Stimulated activated CD8-positive, alpha-beta memory T cell treated with anti-CD3 and anti-CD28 coated beads, Interleukin-15, amount 100 ng/mL, for 48 hours (primary cell): ENCODE measurements at regions not wholly inside any gene's neighbourhood (a gene's known extent, or its start where the extent isn't known, plus 50 kb on each side); places are given as distances from the start of the nearest gene placed in this dataset.

Experiments
- DNase-seq, 2 donors: peaks; one replicate each; pipeline ENCODE4 v3.0.0-alpha.2; 2020; ENCODE audit warnings: low read depth in 2 of 2

GRCh38 chr5:165184183-165184582 lies 1678.8 kb downstream of the MAT2B start:
- no peak for DNase-seq

DNA sequence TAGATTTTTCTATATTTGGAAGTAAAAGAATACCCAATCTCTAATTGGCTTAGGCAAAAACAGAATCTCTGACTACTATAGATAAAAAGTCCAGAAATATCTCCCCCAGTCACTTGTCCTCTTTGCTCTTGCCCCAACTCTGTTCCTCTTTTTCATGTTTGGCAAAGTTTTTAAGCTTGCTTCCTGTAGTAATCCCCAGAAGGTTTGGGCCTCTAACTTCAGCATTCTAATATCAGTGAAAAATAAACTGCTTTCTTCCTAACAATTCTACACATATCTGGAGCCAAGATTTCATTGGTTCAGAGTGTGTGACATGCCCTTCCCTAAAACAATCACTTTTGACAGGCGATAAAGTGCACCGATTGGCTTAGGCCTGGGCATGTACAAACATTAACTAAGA lies 1680.3 kb downstream of the MAT2B start:
- no peak for DNase-seq

DNA sequence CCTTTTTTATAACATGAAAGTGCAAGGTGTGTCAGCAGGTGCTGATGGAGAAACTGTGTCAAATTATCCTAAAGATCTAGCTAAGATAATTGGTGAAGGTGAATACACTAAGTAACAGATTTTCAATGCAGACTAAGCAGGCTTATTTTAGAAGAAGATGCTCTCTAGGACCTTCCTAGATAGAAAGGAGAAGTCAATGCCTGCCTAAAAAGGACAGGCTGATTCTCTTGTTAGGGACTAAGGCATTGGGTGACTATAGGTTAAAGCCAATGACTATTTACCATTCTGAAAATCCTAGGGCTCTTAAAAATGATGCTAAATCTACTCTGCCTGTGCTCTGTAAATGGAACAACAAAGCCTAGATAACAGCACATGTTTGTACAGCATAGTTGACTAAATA lies 1682.4 kb downstream of the MAT2B start:
- no peak for DNase-seq

DNA sequence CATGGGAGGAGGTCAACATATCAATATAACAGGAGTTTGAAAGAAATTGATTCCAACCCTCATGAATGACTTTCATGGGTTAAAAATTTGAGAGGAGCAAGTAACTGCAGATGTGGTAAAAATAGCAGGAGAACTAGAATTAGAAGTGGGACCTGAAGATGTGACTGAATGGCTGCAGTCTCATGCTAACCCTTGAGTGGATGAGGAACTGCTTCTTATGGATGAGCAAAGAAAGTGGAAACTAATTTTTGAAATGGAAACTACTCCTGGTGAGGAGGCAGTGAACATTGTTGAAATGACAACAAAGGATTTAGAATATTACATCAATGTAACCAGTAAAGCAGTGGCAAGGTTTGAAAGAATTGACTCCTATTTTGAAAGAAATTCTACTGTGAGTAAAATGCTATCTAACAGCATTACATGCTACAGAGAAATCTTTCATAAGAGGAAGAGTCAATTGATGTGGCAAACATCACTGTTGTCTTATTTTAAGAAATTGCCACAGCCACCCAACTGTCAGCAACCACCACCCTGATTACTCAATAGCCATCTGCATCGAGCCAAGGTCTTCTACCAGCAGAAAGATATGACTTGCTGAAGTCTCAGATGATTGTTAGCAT lies 1683.2 kb downstream of the MAT2B start:
- no peak for DNase-seq

DNA sequence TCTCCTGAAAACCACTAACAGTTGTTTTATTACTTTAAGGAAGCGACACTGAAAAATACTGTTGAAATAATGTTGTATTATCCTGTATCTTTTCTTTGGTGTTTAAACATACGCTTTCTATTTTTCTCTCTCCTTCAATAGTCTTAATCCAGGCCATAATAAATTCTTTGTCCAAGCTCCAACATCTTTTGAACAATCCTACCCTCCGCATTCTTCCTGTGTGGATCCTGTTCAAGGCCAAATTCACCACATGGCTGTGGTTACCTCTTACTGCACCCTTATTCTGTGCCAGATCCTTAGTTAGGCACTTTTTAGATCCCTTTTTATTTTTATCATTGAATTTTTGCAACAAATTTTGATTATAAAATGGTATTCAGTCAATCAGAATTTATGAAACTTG lies 1691.5 kb downstream of the MAT2B start:
- DNase-seq: no peak

DNA sequence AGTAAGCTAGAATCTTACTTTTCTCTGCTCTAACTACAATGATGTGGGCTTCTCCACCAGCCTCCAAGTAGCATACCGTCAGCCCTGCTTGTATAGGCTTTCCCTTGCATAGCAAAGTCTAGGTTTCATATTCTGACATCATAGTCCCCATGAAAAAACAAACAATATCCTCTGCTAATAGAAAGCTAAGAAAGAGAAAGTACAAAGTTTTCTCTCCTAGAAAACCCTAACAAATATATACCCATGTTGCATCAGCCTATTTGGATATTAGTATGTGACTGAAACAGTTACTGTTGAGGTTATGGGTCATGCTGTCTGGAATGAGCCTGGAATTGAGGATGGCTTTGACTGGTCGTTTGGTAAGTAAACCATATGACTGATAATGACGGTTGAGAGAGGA lies 1696.0 kb downstream of the MAT2B start:
- no peak for DNase-seq

- DNase-seq: no peak
Measured at GRCh38 chr5:165201771-165202518, 1696.5 kb downstream of the MAT2B start.

GRCh38 chr5:165202519-165202910 lies 1697.1 kb downstream of the MAT2B start:
- DNase-seq: no peak

DNA sequence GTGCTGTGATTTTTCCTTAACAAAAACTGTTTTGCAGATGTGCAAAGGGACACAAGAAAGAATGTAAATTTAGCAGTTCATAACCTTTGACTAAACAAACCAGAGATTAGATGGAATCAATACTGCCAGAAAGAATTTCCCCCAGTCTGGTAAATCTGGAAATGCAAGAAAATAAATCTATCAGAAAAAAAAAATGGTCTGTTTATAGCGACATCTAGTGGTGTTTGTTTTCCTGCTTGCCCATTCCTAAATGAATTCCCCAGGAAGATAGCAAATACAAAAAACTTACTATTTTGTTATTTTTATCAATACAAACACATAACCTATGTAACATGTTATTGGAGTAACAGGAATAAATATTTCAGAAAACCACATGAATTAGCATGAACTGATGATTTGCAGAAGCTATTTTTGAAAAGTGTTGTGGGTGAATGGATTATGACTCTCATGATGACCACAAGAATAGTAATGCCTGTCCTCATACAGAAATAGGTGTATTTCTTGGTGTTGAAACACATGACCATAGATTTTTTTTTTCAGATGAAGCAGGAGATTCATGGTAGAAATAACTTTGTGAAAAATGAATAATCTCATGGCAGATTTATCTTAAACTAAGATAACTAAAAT lies 1703.8 kb downstream of the MAT2B start:
- no peak for DNase-seq

GRCh38 chr5:165224366-165225045 lies 1719.1 kb downstream of the MAT2B start:
- no peak for DNase-seq

GRCh38 chr5:165227515-165227914 lies 1722.1 kb downstream of the MAT2B start:
- DNase-seq: no peak

DNA sequence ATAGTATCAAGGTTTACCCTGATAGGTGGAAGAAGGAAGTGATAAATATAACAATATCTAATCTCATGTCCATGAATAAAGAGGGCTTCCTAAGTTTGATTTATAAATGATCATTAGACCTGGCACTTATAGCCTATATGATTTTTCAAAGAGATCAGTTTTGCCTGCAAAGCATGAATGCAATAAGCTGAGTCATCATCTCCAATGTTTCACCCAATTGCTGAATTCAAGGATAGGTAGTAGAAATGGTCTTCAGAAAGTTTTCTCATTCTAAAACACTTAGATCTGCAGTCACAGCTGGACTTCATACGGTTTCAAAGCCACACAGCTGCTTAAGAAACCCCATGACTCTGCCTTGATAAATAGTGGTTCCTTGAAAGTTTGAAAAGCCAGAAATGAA lies 1722.8 kb downstream of the MAT2B start:
- no peak for DNase-seq

DNA sequence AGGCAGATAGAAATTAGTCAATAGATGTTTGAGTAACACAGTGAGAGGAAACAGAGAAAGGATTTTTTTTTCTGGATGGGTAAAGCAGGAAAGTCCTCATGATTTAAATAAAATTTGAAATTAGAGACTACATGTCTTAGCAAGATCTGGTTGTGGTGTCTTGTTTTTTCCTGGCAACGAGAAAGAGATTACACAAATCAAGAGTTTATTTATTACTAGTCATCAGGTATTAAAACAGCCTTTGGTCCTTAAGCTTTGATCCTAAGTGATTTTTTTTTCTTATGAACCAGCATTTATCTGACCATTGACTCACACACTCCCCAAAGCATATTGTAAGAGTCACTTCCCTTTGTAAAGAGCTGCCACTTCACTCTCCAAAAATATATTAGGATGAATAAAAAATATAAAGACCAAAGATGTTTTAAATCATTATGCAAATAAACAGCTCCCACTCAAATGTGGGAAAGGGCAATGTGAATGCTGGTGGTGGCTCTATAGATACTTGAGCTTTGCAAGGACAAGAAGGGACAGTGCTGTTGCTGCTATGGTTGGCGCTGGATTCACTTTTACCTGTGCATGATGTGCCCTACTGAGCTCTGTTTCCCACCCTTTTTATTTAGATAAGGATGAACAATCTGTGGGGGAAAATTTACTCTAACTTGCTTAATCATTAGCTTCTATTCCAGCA lies 1726.5 kb downstream of the MAT2B start:
- no peak for DNase-seq

- no peak for DNase-seq
Measured at GRCh38 chr5:165232509-165233028, 1727.2 kb downstream of the MAT2B start.

DNA sequence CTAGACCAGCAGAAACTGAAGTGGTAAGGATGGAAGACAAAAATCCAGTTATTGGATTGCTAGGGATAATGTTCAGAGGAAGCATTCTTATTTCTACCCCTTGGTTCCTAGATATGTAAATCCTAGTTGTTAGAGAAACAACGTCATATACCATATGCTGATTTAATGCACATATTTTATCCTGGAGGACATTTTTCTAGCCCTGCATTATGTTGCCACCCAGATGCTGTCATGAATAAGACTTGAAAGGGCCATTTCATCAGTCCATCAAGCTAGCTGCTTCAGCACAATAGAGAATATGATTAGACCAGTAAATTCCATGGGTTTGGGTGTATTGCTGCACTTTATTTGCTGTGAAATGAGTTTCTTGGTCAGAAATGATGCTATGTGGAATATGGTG lies 1736.4 kb downstream of the MAT2B start:
- DNase-seq: no peak

DNA sequence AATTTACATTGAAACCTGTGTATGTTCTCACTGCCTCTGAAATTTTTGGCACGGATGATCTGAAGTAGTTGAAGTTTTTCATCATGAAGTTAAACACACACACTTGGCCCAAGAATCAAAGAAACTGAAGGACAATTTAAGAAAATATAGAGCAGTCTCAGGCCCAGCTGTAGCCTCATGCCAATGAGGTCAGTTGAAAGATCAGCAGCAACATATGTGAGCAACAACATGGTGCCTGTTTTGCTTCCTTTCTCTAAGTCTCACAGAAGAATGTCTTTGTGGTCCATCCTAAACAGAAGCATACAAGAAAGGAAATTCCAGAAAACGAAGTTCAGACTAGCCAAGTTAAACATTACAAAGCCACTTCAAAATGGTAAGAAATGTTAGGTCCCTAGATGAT lies 1737.2 kb downstream of the MAT2B start:
- DNase-seq: no peak

DNA sequence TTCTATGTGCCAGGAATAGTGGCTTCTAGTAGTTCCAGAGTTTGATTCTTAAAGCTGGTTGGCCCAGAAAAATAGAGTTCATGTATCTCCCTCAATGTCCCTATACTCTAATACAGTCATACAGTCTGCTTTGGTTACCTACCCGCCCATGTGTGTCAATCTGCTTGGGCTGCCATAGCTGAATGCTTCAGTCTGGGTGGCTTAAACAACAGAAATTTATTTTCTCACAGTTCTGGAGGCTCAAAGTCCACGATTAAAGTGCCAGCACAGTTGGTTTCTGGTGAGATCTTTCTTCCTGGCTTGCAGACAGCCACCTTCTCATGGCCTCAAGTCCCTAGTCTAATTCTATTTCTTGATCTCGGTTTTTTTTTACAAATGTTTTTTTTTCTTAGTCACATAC lies 1739.0 kb downstream of the MAT2B start:
- DNase-seq: no peak

GRCh38 chr5:165258197-165258771 lies 1752.9 kb downstream of the MAT2B start:
- DNase-seq: no peak

- DNase-seq: no peak
Measured at GRCh38 chr5:165260426-165260825, 1755.0 kb downstream of the MAT2B start.

DNA sequence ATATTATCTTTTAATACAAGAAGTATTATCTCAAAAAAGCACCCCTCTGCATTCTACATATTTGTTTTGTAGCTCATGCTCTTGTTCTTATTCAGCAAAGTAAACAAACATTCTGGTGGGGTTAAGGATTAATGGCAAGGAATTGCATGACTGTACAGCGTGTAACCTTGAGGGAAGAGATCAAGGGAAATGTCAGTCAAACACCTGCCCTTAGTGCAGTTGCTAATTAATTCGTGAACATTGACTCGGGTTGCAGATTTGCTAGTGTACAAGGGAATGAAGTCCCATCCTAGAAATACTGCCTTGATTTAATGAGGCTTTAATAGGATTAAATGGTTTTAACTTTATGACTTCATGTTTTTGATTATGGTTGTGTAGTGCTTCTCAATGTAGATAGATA lies 1758.1 kb downstream of the MAT2B start:
- no peak for DNase-seq

DNA sequence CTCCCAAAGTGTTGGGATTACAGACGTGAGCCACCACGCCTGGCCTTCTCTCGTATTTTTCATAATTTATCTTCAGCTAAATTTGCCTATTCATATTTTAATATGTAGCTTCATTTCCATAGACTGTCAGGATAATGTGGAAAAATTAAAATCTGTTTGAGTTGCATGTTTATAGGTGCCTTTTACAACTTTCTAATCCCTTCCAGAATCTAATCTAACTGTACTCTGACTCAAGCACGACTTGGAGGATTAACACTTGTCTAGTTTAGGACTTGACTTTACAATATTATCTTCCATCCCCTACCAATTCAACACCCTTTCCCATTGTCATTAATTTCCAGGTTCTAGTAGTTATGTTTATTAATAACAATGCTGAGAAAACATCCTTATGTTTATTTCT lies 1761.5 kb downstream of the MAT2B start:
- no peak for DNase-seq

GRCh38 chr5:165272436-165272835 lies 1767.0 kb downstream of the MAT2B start:
- no peak for DNase-seq
